ENCODE measurements at regions not wholly inside any gene's neighbourhood (a gene's known extent, or its start where the extent isn't known, plus 50 kb on each side); places are given as distances from the start of the nearest gene placed in this dataset.

- TF ChIP-seq EZH2 (IDR thresholded peaks at IDR 0.05; ENCODE audit: insufficient read depth, poor library complexity, severe bottlenecking), result no peak
- TF ChIP-seq EZH2phosphoT487 (IDR thresholded peaks at IDR 0.05; ENCODE audit: insufficient read depth, low read depth), result no peak
These were observed 166.5 kb downstream of the GABRG1 start for GRCh38 chr4:45957353-45957752.
